Endothelial cell of umbilical vein (primary cell): ENCODE measurements at regions not wholly inside any gene's neighbourhood (a gene's known extent, or its start where the extent isn't known, plus 50 kb on each side); places are given as distances from the start of the nearest gene placed in this dataset.

ENCODE experiments used
- CTCF ChIP-seq, 2 donors: IDR thresholded peaks; 1 replicate in 1 of 2; 2 replicates in 1 of 2; pipeline ENCODE4 v1.5.1; 2011; ENCODE audit warnings: low read length in 2 of 2, mild to moderate bottlenecking in 2 of 2, moderate library complexity in 2 of 2, control low read depth in 1 of 2, inconsistent platforms in 1 of 2, low read depth in 1 of 2; ENCODE audit not compliant: insufficient read depth in 1 of 2; ENCODE audit errors: extremely low read depth in 1 of 2
- EZH2 ChIP-seq: IDR thresholded peaks from 2 replicates; pipeline ENCODE4 v1.6.1; 2012; ENCODE audit warnings: borderline replicate concordance, low read depth, mild to moderate bottlenecking, moderate library complexity, low read length, inconsistent platforms; ENCODE audit not compliant: severe bottlenecking
- MYC ChIP-seq: IDR thresholded peaks from one replicate; pipeline ENCODE4 v1.6.1; 2011; ENCODE audit warnings: mild to moderate bottlenecking, low read depth, low read length
- POLR2A ChIP-seq: IDR thresholded peaks from 2 replicates; pipeline ENCODE4 v1.6.1; 2012; ENCODE audit warnings: low read depth, mild to moderate bottlenecking, control low read depth, low read length
- POLR2AphosphoS5 ChIP-seq: IDR thresholded peaks from 2 replicates; pipeline ENCODE4 v1.6.1; 2012; ENCODE audit warnings: low read depth, mild to moderate bottlenecking, control low read depth, low read length, moderate library complexity; ENCODE audit not compliant: insufficient read depth

- TF ChIP-seq CTCF (IDR thresholded peaks at IDR 0.05; ENCODE audit: extremely low read depth in 1 of 2, insufficient read depth in 1 of 2, low read depth in 1 of 2, low read length in 2 of 2): no peak
- no peak for TF ChIP-seq POLR2A
- no peak for TF ChIP-seq POLR2AphosphoS5
- no peak for TF ChIP-seq MYC
- no peak for TF ChIP-seq EZH2
Observed at GRCh38 chr6:140845701-140846100, 1287.0 kb upstream of the GJE1 start.
